CD4-positive, alpha-beta T cell (primary cell): ENCODE measurements at regions not wholly inside any gene's neighbourhood (a gene's known extent, or its start where the extent isn't known, plus 50 kb on each side); places are given as distances from the start of the nearest gene placed in this dataset.

Source experiments
- ATAC-seq: fragments of 200-7000 bp; cut with Tn5 transposase; one replicate; pipeline ENCODE4 v1.10.0; 2022; ENCODE audit warnings: mild to moderate bottlenecking; ENCODE audit not compliant: poor library complexity
- CTCF ChIA-PET: fragments of 350-600 bp; sonication (Branson Sonifier 250); formaldehyde crosslinking; loops from one replicate; lab custom pipeline; 2021; ENCODE audit warnings: antibody characterized with exemption, inconsistent platforms; lab: Charles Lee
- POLR2A ChIA-PET: fragments of 350-600 bp; sonication (Branson Sonifier 250); formaldehyde crosslinking; loops from one replicate; lab custom pipeline; 2021; ENCODE audit warnings: antibody characterized with exemption, inconsistent platforms; lab: Charles Lee
- DNase-seq, 14 experiments: peaks; one replicate each; pipeline ENCODE4 v3.0.0-alpha.2; 2013 to 2020; ENCODE audit warnings: mixed read lengths in 2 of 14
- H3K27ac ChIP-seq, 2 donors: one replicate each; pipeline versions ENCODE4 v1.5.1 to v1.7.0; 2013; ENCODE audit warnings: low read length in 2 of 2, low read depth in 1 of 2, mild to moderate bottlenecking in 1 of 2
- H3K27me3 ChIP-seq, 2 experiments: 1 replicate in 1 of 2; 2 replicates in 1 of 2; pipeline versions ENCODE4 v1.6.1 to v1.7.0; 2013; ENCODE audit warnings: low read length in 2 of 2, control low read depth in 1 of 2, mild to moderate bottlenecking in 1 of 2, moderate library complexity in 1 of 2; ENCODE audit not compliant: insufficient read depth in 2 of 2, control insufficient read depth in 1 of 2
- H3K36me3 ChIP-seq: one replicate; pipeline ENCODE4 v1.6.1; 2013; ENCODE audit warnings: low read length, control low read depth; ENCODE audit not compliant: insufficient read depth
- H3K4me1 ChIP-seq: one replicate; pipeline ENCODE4 v1.6.1; 2013; ENCODE audit warnings: low read length, control low read depth; ENCODE audit not compliant: insufficient read depth
- H3K4me3 ChIP-seq: one replicate; pipeline ENCODE4 v1.5.1; 2013; ENCODE audit warnings: mild to moderate bottlenecking, low read length, moderate library complexity
- H3K9me3 ChIP-seq, 2 experiments: 1 replicate in 1 of 2; 2 replicates in 1 of 2; pipeline versions ENCODE4 v1.6.1 to v1.7.0; 2013; ENCODE audit warnings: low read length in 2 of 2, mild to moderate bottlenecking in 2 of 2, control low read depth in 1 of 2, moderate library complexity in 1 of 2; ENCODE audit not compliant: control insufficient read depth in 1 of 2, insufficient read depth in 1 of 2
- H3K27ac Mint-ChIP-seq: one replicate; pipeline ENCODE4 v1.8.0; 2020; ENCODE audit warnings: mixed read lengths
- H3K27me3 Mint-ChIP-seq: one replicate; pipeline ENCODE4 v1.8.0; 2021; ENCODE audit warnings: mixed read lengths
- H3K36me3 Mint-ChIP-seq: one replicate; pipeline ENCODE4 v1.8.0; 2021; ENCODE audit warnings: low read depth, mixed read lengths
- H3K4me1 Mint-ChIP-seq: one replicate; pipeline ENCODE4 v1.8.0; 2021; ENCODE audit warnings: low read depth, mixed read lengths
- H3K4me3 Mint-ChIP-seq: one replicate; pipeline ENCODE4 v1.8.0; 2020; ENCODE audit warnings: mild to moderate bottlenecking, mixed read lengths
- H3K9me3 Mint-ChIP-seq: one replicate; pipeline ENCODE4 v1.8.0; 2020; ENCODE audit warnings: mixed read lengths
- CTCF ChIP-seq: fragments of 200-600 bp; IDR thresholded peaks from one replicate; pipeline ENCODE4 v1.8.0; 2022; ENCODE audit warnings: antibody characterized with exemption, mild to moderate bottlenecking
- intact Hi-C, 2 experiments: fragments of 100-400 bp; cut with DNase I in 1 of 2; cut with micrococcal nuclease in 1 of 2; formaldehyde crosslinking; loops; one replicate each; pipeline versions ENCODE4 v1.15.1 to v1.9.0; 2023 to 2025; cut with DNase I, micrococcal nuclease

GRCh38 chr3:154799800-154800199, 280.3 kb upstream of the MME start:
- Histone ChIP-seq H3K27me3 (no peaks in the 10 kb centered on the region), H3K4me3 (no peak overlapping the region), H3K36me3 (no peaks in the 10 kb centered on the region), H3K9me3 (peaks cover 0 to 5% of the 10 kb centered on the region in 2 experiments), H3K4me1 (no peaks in the 10 kb centered on the region), H3K27ac (no peak overlapping the region)
- POLR2A ChIA-PET: no interaction called here
- ATAC-seq (no peak), DNase-seq (peak in 1 of 14 experiments; percentile 15)
- no peaks in the 10 kb centered on the region for H3K36me3 Mint-ChIP-seq
- CTCF ChIA-PET: no interaction called here
- H3K27ac Mint-ChIP-seq: no peak overlapping the region
- no peaks in the 10 kb centered on the region for H3K27me3 Mint-ChIP-seq
- intact Hi-C loops: no loop called here
- H3K9me3 Mint-ChIP-seq: no peaks in the 10 kb centered on the region
- H3K4me3 Mint-ChIP-seq: no peak overlapping the region
- H3K4me1 Mint-ChIP-seq: no peaks in the 10 kb centered on the region
- no peak for TF ChIP-seq CTCF

- H3K9me3 ChIP-seq: no peaks in the 10 kb centered on the region
These were observed 284.5 kb upstream of the MME start for GRCh38 chr3:154795582-154795981.

GRCh38 chr3:154794814-154795445, 285.2 kb upstream of the MME start:
- POLR2A ChIA-PET: interaction anchor here (0.6 kb wide), 1 partner anchor 352 kb away, joined by 3 read pairs; no protein-coding TSS in a partner anchor
- no peaks in the 10 kb centered on the region for H3K4me1 Mint-ChIP-seq
- H3K27ac ChIP-seq: no peak overlapping the region
- no peak overlapping the region for H3K27ac Mint-ChIP-seq
- intact Hi-C loops: no loop called here
- no peaks in the 10 kb centered on the region for H3K9me3 Mint-ChIP-seq
- no peaks in the 10 kb centered on the region for H3K27me3 Mint-ChIP-seq
- no peak for DNase-seq
- H3K9me3 ChIP-seq: no peaks in the 10 kb centered on the region
- H3K4me3 ChIP-seq: no peak overlapping the region
- ATAC-seq: no peak
- TF ChIP-seq CTCF: no peak
- no peaks in the 10 kb centered on the region for H3K36me3 Mint-ChIP-seq
- CTCF ChIA-PET: no interaction called here
- H3K36me3 ChIP-seq: no peaks in the 10 kb centered on the region
- no peaks in the 10 kb centered on the region for H3K27me3 ChIP-seq
- H3K4me3 Mint-ChIP-seq: no peak overlapping the region
- H3K4me1 ChIP-seq: no peaks in the 10 kb centered on the region

More at GRCh38 chr3:154795582-154795981, 284.5 kb upstream of the MME start:
- ChIA-PET CTCF (no interaction called here), POLR2A (interaction anchor here (0.6 kb wide), 1 partner anchor 353 kb away, joined by 3 read pairs; no protein-coding TSS in a partner anchor)
- no peak overlapping the region for H3K27ac ChIP-seq
- ATAC-seq (no peak), DNase-seq (peak in 2 of 14 experiments; percentile 35 to 56)
- H3K27ac Mint-ChIP-seq: no peak overlapping the region
- H3K36me3 ChIP-seq: no peaks in the 10 kb centered on the region
- intact Hi-C loops: no loop called here
- H3K4me1 Mint-ChIP-seq: no peaks in the 10 kb centered on the region
- H3K9me3 Mint-ChIP-seq: no peaks in the 10 kb centered on the region
- no peaks in the 10 kb centered on the region for H3K4me1 ChIP-seq
- no peak overlapping the region for H3K4me3 Mint-ChIP-seq
- no peaks in the 10 kb centered on the region for H3K36me3 Mint-ChIP-seq
- H3K27me3 ChIP-seq: no peaks in the 10 kb centered on the region
- no peaks in the 10 kb centered on the region for H3K27me3 Mint-ChIP-seq
- TF ChIP-seq CTCF: no peak
- H3K4me3 ChIP-seq: no peak overlapping the region
